IPS-15b (cell line): ENCODE measurements at regions not wholly inside any gene's neighbourhood (a gene's known extent, or its start where the extent isn't known, plus 50 kb on each side); places are given as distances from the start of the nearest gene placed in this dataset.

ENCODE experiments used
- H3K27me3 ChIP-seq: one replicate; pipeline ENCODE4 v1.6.1; 2013; ENCODE audit warnings: low read length; ENCODE audit not compliant: control insufficient read depth, insufficient read depth
- H3K36me3 ChIP-seq: one replicate; pipeline ENCODE4 v1.6.1; 2013; ENCODE audit warnings: low read length; ENCODE audit not compliant: control insufficient read depth, insufficient read depth
- H3K4me1 ChIP-seq: one replicate; pipeline ENCODE4 v1.6.1; 2013; ENCODE audit warnings: mild to moderate bottlenecking, low read length; ENCODE audit not compliant: control insufficient read depth, insufficient read depth
- H3K4me3 ChIP-seq: one replicate; pipeline ENCODE4 v1.5.1; 2013; ENCODE audit warnings: low read depth, low read length
- H3K9ac ChIP-seq: one replicate; pipeline ENCODE4 v1.6.1; 2013; ENCODE audit warnings: low read depth, mild to moderate bottlenecking, low read length
- H3K9me3 ChIP-seq: one replicate; pipeline ENCODE4 v1.6.1; 2013; ENCODE audit warnings: mild to moderate bottlenecking, low read length; ENCODE audit not compliant: control insufficient read depth, insufficient read depth

GRCh38 chr22:47626428-47627390, 864.3 kb downstream of the TBC1D22A start:
- H3K9ac ChIP-seq, result no peak overlapping the region
- H3K27me3 ChIP-seq, result no peaks in the 10 kb centered on the region
- no peaks in the 10 kb centered on the region for H3K36me3 ChIP-seq
- H3K9me3 ChIP-seq, result no peaks in the 10 kb centered on the region
- no peak overlapping the region for H3K4me3 ChIP-seq
- H3K4me1 ChIP-seq, result no peaks in the 10 kb centered on the region

GRCh38 chr22:47625531-47626427, 863.3 kb downstream of the TBC1D22A start:
- Histone ChIP-seq H3K4me3 (no peak overlapping the region), H3K36me3 (no peaks in the 10 kb centered on the region), H3K9ac (no peak overlapping the region), H3K27me3 (no peaks in the 10 kb centered on the region), H3K9me3 (no peaks in the 10 kb centered on the region), H3K4me1 (no peaks in the 10 kb centered on the region)

- Histone ChIP-seq H3K4me3 (no peak overlapping the region), H3K36me3 (no peaks in the 10 kb centered on the region), H3K9ac (no peak overlapping the region), H3K4me1 (no peaks in the 10 kb centered on the region), H3K9me3 (no peaks in the 10 kb centered on the region), H3K27me3 (no peaks in the 10 kb centered on the region)
These were observed 862.5 kb downstream of the TBC1D22A start for GRCh38 chr22:47625013-47625385.

GRCh38 chr22:47624252-47625012, 862.0 kb downstream of the TBC1D22A start:
- Histone ChIP-seq H3K9me3 (no peaks in the 10 kb centered on the region), H3K27me3 (no peaks in the 10 kb centered on the region), H3K4me1 (no peaks in the 10 kb centered on the region), H3K9ac (no peak overlapping the region), H3K36me3 (no peaks in the 10 kb centered on the region), H3K4me3 (no peak overlapping the region)

GRCh38 chr22:47623763-47624148, 861.3 kb downstream of the TBC1D22A start:
- Histone ChIP-seq H3K9ac (no peak overlapping the region), H3K27me3 (no peaks in the 10 kb centered on the region), H3K36me3 (no peaks in the 10 kb centered on the region), H3K4me3 (no peak overlapping the region), H3K9me3 (no peaks in the 10 kb centered on the region), H3K4me1 (no peaks in the 10 kb centered on the region)

- Histone ChIP-seq H3K9ac (no peak overlapping the region), H3K27me3 (no peaks in the 10 kb centered on the region), H3K36me3 (no peaks in the 10 kb centered on the region), H3K4me3 (no peak overlapping the region), H3K4me1 (no peaks in the 10 kb centered on the region), H3K9me3 (no peaks in the 10 kb centered on the region)
These were observed 860.8 kb downstream of the TBC1D22A start for GRCh38 chr22:47623066-47623762.

GRCh38 chr22:47622541-47622940, 860.1 kb downstream of the TBC1D22A start:
- no peaks in the 10 kb centered on the region for H3K9me3 ChIP-seq
- no peaks in the 10 kb centered on the region for H3K36me3 ChIP-seq
- H3K4me1 ChIP-seq, result no peaks in the 10 kb centered on the region
- no peak overlapping the region for H3K4me3 ChIP-seq
- H3K27me3 ChIP-seq, result no peaks in the 10 kb centered on the region
- no peak overlapping the region for H3K9ac ChIP-seq

- Histone ChIP-seq H3K4me1 (no peaks in the 10 kb centered on the region), H3K27me3 (no peaks in the 10 kb centered on the region), H3K4me3 (no peak overlapping the region), H3K9me3 (no peaks in the 10 kb centered on the region), H3K36me3 (peaks cover 2% of the 10 kb centered on the region), H3K9ac (no peak overlapping the region)
These were observed 858.8 kb downstream of the TBC1D22A start for GRCh38 chr22:47621253-47621652.

- no peaks in the 10 kb centered on the region for H3K9me3 ChIP-seq
- no peaks in the 10 kb centered on the region for H3K27me3 ChIP-seq
- H3K4me1 ChIP-seq, result no peaks in the 10 kb centered on the region
- no peak overlapping the region for H3K9ac ChIP-seq
- H3K4me3 ChIP-seq, result no peak overlapping the region
- peaks cover 3% of the 10 kb centered on the region for H3K36me3 ChIP-seq
These were observed 857.9 kb downstream of the TBC1D22A start for GRCh38 chr22:47620391-47620790.

GRCh38 chr22:47619631-47620030, 857.2 kb downstream of the TBC1D22A start:
- H3K9ac ChIP-seq, result no peak overlapping the region
- H3K27me3 ChIP-seq, result no peaks in the 10 kb centered on the region
- peaks cover 3% of the 10 kb centered on the region for H3K36me3 ChIP-seq
- no peaks in the 10 kb centered on the region for H3K4me1 ChIP-seq
- no peaks in the 10 kb centered on the region for H3K9me3 ChIP-seq
- no peak overlapping the region for H3K4me3 ChIP-seq
